Thyroid gland (tissue), 4 donors: ENCODE measurements at regions not wholly inside any gene's neighbourhood (a gene's known extent, or its start where the extent isn't known, plus 50 kb on each side); places are given as distances from the start of the nearest gene placed in this dataset.

Experiments
- CTCF ChIP-seq, 6 experiments: fragments of 200-600 bp in 3 of 6; fragments of 450-650 bp in 3 of 6; sonication (generic) in 3 of 6; IDR thresholded peaks; one replicate each; pipeline ENCODE4 v1.5.1; 2016 to 2019; ENCODE audit warnings: antibody characterized with exemption in 6 of 6, mild to moderate bottlenecking in 2 of 6, inconsistent platforms in 1 of 6, moderate library complexity in 1 of 6
- POLR2A ChIP-seq, 2 donors: fragments of 450-650 bp; IDR thresholded peaks; one replicate each; pipeline ENCODE4 v1.6.1; 2017; ENCODE audit warnings: antibody characterized with exemption in 2 of 2, mild to moderate bottlenecking in 2 of 2, moderate library complexity in 1 of 2

GRCh38 chr17:31786796-31787481 is 72.1 kb downstream of the COPRS start:
- TF ChIP-seq CTCF (IDR thresholded peaks at IDR 0.05) = no peak
- TF ChIP-seq POLR2A (IDR thresholded peaks at IDR 0.05) = no peak
